ENCODE measurements at regions not wholly inside any gene's neighbourhood (a gene's known extent, or its start where the extent isn't known, plus 50 kb on each side); places are given as distances from the start of the nearest gene placed in this dataset.

DNA sequence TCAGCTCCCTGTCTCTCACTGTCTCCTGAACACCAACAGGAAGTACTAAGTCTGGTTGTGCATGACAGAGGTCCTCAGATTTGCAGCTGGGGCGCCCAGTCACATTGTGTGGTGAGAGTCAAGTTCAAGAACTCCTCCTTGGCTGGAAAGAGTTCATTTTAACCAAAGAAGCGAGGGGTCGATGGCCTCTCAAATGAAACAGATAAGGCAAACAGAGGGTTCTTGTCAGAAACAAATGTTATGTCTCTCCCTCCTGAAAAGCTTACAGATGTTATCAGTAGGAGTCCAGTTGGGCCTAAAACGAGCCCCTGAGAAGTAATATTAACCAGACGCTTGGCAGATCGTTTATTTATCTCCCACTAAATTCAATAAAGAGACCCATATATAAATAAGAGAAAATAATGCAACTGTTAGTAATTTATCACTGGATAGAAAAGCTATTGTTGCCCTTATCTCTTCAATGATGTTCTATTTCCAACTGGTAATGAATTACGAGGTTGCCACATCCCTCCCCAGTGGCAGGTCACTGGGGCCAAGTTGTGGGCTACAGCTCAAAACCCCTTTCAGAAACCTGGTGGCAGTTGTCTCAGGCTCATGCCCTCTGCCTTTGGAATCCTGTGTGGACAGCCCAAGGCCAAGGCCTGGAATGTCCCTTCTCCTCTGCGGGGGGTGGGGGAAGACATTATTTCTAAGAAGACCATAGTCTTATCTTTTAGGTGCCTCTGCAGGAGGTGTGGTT, 307.5 kb upstream of the DYNLRB2 start:
- TF ChIP-seq, protein P1, sequence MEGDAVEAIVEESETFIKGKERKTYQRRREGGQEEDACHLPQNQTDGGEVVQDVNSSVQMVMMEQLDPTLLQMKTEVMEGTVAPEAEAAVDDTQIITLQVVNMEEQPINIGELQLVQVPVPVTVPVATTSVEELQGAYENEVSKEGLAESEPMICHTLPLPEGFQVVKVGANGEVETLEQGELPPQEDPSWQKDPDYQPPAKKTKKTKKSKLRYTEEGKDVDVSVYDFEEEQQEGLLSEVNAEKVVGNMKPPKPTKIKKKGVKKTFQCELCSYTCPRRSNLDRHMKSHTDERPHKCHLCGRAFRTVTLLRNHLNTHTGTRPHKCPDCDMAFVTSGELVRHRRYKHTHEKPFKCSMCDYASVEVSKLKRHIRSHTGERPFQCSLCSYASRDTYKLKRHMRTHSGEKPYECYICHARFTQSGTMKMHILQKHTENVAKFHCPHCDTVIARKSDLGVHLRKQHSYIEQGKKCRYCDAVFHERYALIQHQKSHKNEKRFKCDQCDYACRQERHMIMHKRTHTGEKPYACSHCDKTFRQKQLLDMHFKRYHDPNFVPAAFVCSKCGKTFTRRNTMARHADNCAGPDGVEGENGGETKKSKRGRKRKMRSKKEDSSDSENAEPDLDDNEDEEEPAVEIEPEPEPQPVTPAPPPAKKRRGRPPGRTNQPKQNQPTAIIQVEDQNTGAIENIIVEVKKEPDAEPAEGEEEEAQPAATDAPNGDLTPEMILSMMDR (conservative IDR thresholded peaks at IDR 0.05), result no peak
- no peak for TF ChIP-seq EZH2 (IDR thresholded peaks at IDR 0.05; ENCODE audit: low read depth)

Data from PC-9 (cell line).